ENCODE measurements at regions not wholly inside any gene's neighbourhood (a gene's known extent, or its start where the extent isn't known, plus 50 kb on each side); places are given as distances from the start of the nearest gene placed in this dataset.

DNA sequence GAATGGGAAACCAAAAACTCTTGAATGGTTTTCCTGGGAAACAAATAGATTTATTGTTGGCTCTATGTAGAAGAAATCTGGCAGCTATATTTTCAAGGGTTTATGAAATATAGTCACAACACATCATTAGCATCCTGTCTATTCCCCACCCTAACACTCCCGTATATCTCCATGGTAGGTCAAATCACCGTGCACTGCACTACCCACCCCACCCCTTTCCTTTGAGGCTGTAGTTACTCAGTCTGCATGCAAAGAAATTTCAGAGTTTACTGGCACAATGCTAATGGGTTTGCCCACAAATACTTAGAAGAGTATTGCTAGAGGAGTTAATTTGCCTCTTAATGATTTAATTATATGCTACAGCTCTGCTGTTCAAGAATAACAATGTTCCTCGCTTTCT lies 329.1 kb upstream of the TSHZ2 start (continued):
- TF ChIP-seq EZH2 (IDR thresholded peaks at IDR 0.05; ENCODE audit: low read depth, low read length, severe bottlenecking): no peak
- no peak for TF ChIP-seq ASH2L (IDR thresholded peaks at IDR 0.05; ENCODE audit: low read length)
- TF ChIP-seq JUN (IDR thresholded peaks at IDR 0.05; ENCODE audit: low read depth, low read length): no peak

Data from H1 (cell line).